Trophoblast cell (in vitro differentiated cells and primary cell): ENCODE measurements at regions not wholly inside any gene's neighbourhood (a gene's known extent, or its start where the extent isn't known, plus 50 kb on each side); places are given as distances from the start of the nearest gene placed in this dataset.
A peak's percentile ranks its signal among the peaks of the same experiment; 100 is the strongest.

Experiments used
- DNase-seq, 2 donors: peaks; one replicate each; pipeline ENCODE4 v3.0.0-alpha.2; 2016
- H2AFZ ChIP-seq: 2 replicates; pipeline ENCODE4 v1.6.1; 2013; ENCODE audit warnings: low read length, moderate library complexity, mild to moderate bottlenecking; ENCODE audit not compliant: insufficient read depth, poor library complexity
- H2AK5ac ChIP-seq: 2 replicates; pipeline ENCODE4 v1.6.1; 2013; ENCODE audit warnings: mild to moderate bottlenecking, low read length
- H2BK120ac ChIP-seq: 2 replicates; pipeline ENCODE4 v1.6.1; 2013; ENCODE audit warnings: low read length, mild to moderate bottlenecking, moderate library complexity; ENCODE audit not compliant: insufficient read depth, poor library complexity
- H2BK12ac ChIP-seq: 2 replicates; pipeline ENCODE4 v1.6.1; 2013; ENCODE audit warnings: mild to moderate bottlenecking, low read length, moderate library complexity
- H2BK5ac ChIP-seq: 2 replicates; pipeline ENCODE4 v1.6.1; 2013; ENCODE audit warnings: low read length, low read depth, moderate library complexity, mild to moderate bottlenecking; ENCODE audit not compliant: poor library complexity
- H3K14ac ChIP-seq: 2 replicates; pipeline ENCODE4 v1.6.1; 2013; ENCODE audit warnings: mild to moderate bottlenecking, low read length
- H3K18ac ChIP-seq: 2 replicates; pipeline ENCODE4 v1.6.1; 2013; ENCODE audit warnings: mild to moderate bottlenecking, low read length
- H3K23ac ChIP-seq: 2 replicates; pipeline ENCODE4 v1.6.1; 2013; ENCODE audit warnings: low read length
- H3K27ac ChIP-seq: 2 replicates; pipeline ENCODE4 v1.5.1; 2013; ENCODE audit warnings: low read depth, mild to moderate bottlenecking, inconsistent platforms, low read length, moderate library complexity
- H3K27me3 ChIP-seq: 2 replicates; pipeline ENCODE4 v1.6.1; 2013; ENCODE audit warnings: inconsistent platforms, mild to moderate bottlenecking, low read length, moderate library complexity; ENCODE audit not compliant: insufficient read depth
- H3K36me3 ChIP-seq, 2 experiments: 1 replicate in 1 of 2; 2 replicates in 1 of 2; pipeline ENCODE4 v1.6.1; 2013; ENCODE audit warnings: low read length in 2 of 2, mild to moderate bottlenecking in 2 of 2, moderate library complexity in 1 of 2; ENCODE audit not compliant: insufficient read depth in 2 of 2, control insufficient read depth in 1 of 2
- H3K4ac ChIP-seq: 2 replicates; pipeline ENCODE4 v1.6.1; 2013; ENCODE audit warnings: low read depth, mild to moderate bottlenecking, low read length, moderate library complexity
- H3K4me1 ChIP-seq, 2 experiments: 1 replicate in 1 of 2; 2 replicates in 1 of 2; pipeline ENCODE4 v1.6.1; 2013; ENCODE audit warnings: low read length in 2 of 2, mild to moderate bottlenecking in 2 of 2, moderate library complexity in 1 of 2; ENCODE audit not compliant: insufficient read depth in 2 of 2, control insufficient read depth in 1 of 2
- H3K4me2 ChIP-seq: 2 replicates; pipeline ENCODE4 v1.6.1; 2013; ENCODE audit warnings: inconsistent platforms, mild to moderate bottlenecking, low read length, moderate library complexity
- H3K4me3 ChIP-seq: 2 replicates; pipeline ENCODE4 v1.5.1; 2013; ENCODE audit warnings: mild to moderate bottlenecking, low read depth, low read length, inconsistent platforms
- H3K79me1 ChIP-seq: one replicate; pipeline ENCODE4 v1.6.1; 2013; ENCODE audit warnings: low read length
- H3K79me2 ChIP-seq: 2 replicates; pipeline ENCODE4 v1.6.1; 2013; ENCODE audit warnings: low read length, mild to moderate bottlenecking; ENCODE audit not compliant: control insufficient read depth, insufficient read depth, poor library complexity
- H3K9ac ChIP-seq: 2 replicates; pipeline ENCODE4 v1.6.1; 2013; ENCODE audit warnings: mild to moderate bottlenecking, low read length
- H3K9me3 ChIP-seq: 2 replicates; pipeline ENCODE4 v1.6.1; 2013; ENCODE audit warnings: low read depth, mild to moderate bottlenecking, control low read depth, inconsistent platforms, low read length; ENCODE audit not compliant: insufficient read depth
- H4K12ac ChIP-seq: 2 replicates; pipeline ENCODE4 v1.6.1; 2013; ENCODE audit warnings: low read depth, mild to moderate bottlenecking, low read length, moderate library complexity
- H4K8ac ChIP-seq: 2 replicates; pipeline ENCODE4 v1.6.1; 2013; ENCODE audit warnings: low read depth, mild to moderate bottlenecking, low read length, moderate library complexity
- H4K91ac ChIP-seq: one replicate; pipeline ENCODE4 v1.6.1; 2013; ENCODE audit warnings: low read depth, mild to moderate bottlenecking, low read length, moderate library complexity
- WGBS: extraction: QIAGEN DNeasy Blood & Tissue Kit; methylation state at CpG from one replicate; pipeline ENCODE4 v1.1.7; 2013; ENCODE audit warnings: missing lambda C conversion rate; ENCODE audit not compliant: insufficient read length, insufficient coverage; ENCODE audit errors: extremely low coverage; 5-methylcytosine and 5-hydroxymethylcytosine counted together

DNA sequence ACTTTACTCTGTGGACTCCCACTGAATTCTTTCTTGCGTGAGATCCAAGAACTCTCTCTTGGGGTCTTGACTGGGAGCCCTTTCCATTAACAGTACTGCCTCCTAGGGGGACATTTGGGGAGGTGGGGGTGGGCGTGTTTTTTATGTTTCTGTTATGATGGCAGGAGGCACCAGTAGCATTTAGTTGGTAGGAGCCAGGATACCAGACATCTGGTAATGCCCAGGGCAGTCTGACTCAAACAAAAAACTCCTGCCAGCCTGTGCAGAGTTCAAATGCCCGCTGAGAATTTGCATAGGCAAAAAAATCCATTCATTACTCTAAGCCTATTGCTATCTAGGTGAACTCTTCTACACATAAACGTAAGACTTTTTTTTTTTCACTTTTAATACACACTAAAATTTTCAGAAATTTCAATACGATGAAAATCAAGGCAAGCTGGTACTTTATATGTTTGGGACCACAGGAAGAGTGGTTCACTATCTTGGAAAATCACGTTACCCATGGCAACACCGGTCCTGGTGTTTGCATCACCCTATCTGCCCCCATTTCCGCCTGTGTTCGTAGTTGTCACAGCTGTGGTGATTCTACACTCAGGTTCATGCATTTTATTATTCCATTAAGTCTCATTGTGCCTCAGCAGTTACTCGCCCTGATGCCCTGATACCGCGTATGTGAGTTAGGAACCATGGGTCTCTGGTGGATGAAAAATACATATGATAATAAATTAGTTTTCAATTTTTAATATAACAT is 121.1 kb upstream of the XYLT1 start:
- H2AK5ac ChIP-seq = no peak overlapping the region

DNA sequence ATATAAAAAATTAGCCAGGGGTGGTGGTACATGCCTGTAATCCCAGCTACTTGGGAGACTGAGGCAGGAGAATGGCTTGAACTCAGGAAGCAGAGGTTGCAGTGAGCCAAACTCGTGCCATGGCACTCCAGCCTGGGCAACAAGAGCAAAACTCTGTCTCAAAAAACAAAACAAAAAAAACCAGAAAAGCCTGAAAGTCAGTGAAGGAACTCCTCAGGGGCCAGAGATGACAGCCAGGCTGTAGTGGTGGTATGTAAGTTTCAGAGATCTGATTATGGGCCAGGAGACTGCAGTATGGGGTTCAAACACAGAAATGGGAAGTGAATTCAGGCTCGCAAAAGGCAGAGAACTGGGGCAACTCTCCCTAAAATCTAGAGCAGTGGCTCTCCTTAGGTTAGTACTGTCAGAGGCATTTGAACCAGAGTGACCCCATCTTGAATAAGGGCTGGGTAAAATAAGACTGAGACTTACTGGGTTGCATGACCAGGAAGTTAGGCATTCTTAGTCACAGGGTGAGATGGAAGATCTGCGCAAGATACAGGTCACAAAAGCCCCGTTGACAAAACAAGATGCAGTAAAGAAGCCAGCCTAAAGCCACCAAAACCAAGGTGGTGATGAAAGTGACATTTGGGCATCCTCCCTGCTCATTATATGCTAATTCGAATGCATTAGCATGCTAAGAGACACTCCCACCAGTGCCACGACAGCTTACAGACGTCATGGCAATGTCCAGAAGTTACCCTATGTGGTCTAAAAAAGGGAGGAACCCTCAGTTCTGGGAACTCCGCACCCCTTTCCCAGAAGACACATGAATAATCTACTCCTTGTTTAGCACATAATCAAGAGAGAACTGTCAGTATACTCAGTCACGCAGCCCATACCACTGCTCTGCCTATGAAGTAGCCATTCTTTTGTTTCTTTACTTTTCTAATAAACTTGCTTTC is 120.2 kb upstream of the XYLT1 start:
- no peak overlapping the region for H4K12ac ChIP-seq
- no peak overlapping the region for H3K9ac ChIP-seq
- H3K4me2 ChIP-seq = no peak overlapping the region
- H3K4me1 ChIP-seq = peaks cover 4 to 8% of the 10 kb centered on the region in 2 experiments
- peak; percentile 81 to 93 for DNase-seq
- no peak overlapping the region for H3K18ac ChIP-seq
- no peak overlapping the region for H3K14ac ChIP-seq
- no peak overlapping the region for H2BK5ac ChIP-seq
- H2BK12ac ChIP-seq = no peak overlapping the region
- no peak overlapping the region for H4K91ac ChIP-seq
- H3K4me3 ChIP-seq = no peak overlapping the region
- no peak overlapping the region for H3K27ac ChIP-seq
- no peak overlapping the region for H4K8ac ChIP-seq
- H2AK5ac ChIP-seq = no peak overlapping the region
- WGBS = no CpG with 5 or more reads among the region's 9 CpGs
- no peaks in the 10 kb centered on the region for H3K79me1 ChIP-seq
- H3K23ac ChIP-seq = no peak overlapping the region
- no peak overlapping the region for H3K4ac ChIP-seq
- H3K36me3 ChIP-seq = no peaks in the 10 kb centered on the region
- no peaks in the 10 kb centered on the region for H3K9me3 ChIP-seq
- no peak overlapping the region for H2BK120ac ChIP-seq
- H2AFZ ChIP-seq = no peak overlapping the region
- H3K27me3 ChIP-seq = no peaks in the 10 kb centered on the region
- no peaks in the 10 kb centered on the region for H3K79me2 ChIP-seq

More for the DNA sequence above, 121.1 kb upstream of the XYLT1 start:
- H3K4ac ChIP-seq = no peak overlapping the region
- no peak overlapping the region for H3K18ac ChIP-seq
- no peak overlapping the region for H4K91ac ChIP-seq
- H3K36me3 ChIP-seq = no peaks in the 10 kb centered on the region
- WGBS = no CpG with 5 or more reads among the region's 12 CpGs
- H3K23ac ChIP-seq = no peak overlapping the region
- no peaks in the 10 kb centered on the region for H3K79me2 ChIP-seq
- no peak overlapping the region for H2BK12ac ChIP-seq
- H3K4me2 ChIP-seq = no peak overlapping the region
- H4K8ac ChIP-seq = no peak overlapping the region
- no peak overlapping the region for H2BK120ac ChIP-seq
- H2AFZ ChIP-seq = no peak overlapping the region
- DNase-seq = peak; percentile 87 to 92
- no peak overlapping the region for H2BK5ac ChIP-seq
- H3K27ac ChIP-seq = no peak overlapping the region
- peaks cover 4 to 8% of the 10 kb centered on the region in 2 experiments for H3K4me1 ChIP-seq
- no peak overlapping the region for H3K4me3 ChIP-seq
- H3K9ac ChIP-seq = no peak overlapping the region
- H4K12ac ChIP-seq = no peak overlapping the region
- no peaks in the 10 kb centered on the region for H3K9me3 ChIP-seq
- no peaks in the 10 kb centered on the region for H3K79me1 ChIP-seq
- no peak overlapping the region for H3K14ac ChIP-seq
- no peaks in the 10 kb centered on the region for H3K27me3 ChIP-seq

DNA sequence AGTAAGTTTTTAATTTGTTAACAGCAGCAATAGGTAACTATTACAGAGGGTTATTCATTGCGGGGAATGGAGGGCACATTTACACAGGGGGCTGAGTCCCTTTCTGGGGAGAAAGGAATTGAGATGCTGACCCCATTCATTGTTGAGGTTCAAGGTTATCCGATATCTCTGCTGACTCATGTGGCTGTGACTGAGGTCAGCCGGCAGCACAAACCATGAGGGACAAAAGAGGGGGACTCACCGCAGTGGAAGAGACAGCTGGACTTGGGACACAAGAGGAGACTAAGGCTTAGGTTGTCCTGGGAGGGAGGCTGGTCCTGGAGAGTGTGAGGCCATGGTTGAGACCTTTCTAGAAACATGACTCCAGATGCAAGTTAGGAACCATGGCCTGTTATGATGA is 119.1 kb upstream of the XYLT1 start:
- no peak overlapping the region for H3K4me3 ChIP-seq
- no peak overlapping the region for H2AK5ac ChIP-seq
- no peak for DNase-seq
- no peak overlapping the region for H3K14ac ChIP-seq
- H3K4me2 ChIP-seq = no peak overlapping the region
- no peak overlapping the region for H2AFZ ChIP-seq
- no peak overlapping the region for H2BK120ac ChIP-seq
- H3K9ac ChIP-seq = no peak overlapping the region
- H3K4ac ChIP-seq = no peak overlapping the region
- H3K79me1 ChIP-seq = no peaks in the 10 kb centered on the region
- no peak overlapping the region for H3K18ac ChIP-seq
- WGBS = no CpG with 5 or more reads among the region's 4 CpGs
- H3K79me2 ChIP-seq = no peaks in the 10 kb centered on the region
- H4K8ac ChIP-seq = no peak overlapping the region
- peak overlapping the region; percentile 24 for H4K91ac ChIP-seq
- no peaks in the 10 kb centered on the region for H3K36me3 ChIP-seq
- no peak overlapping the region for H3K27ac ChIP-seq
- no peak overlapping the region for H4K12ac ChIP-seq
- H2BK5ac ChIP-seq = no peak overlapping the region
- no peaks in the 10 kb centered on the region for H3K9me3 ChIP-seq
- no peaks in the 10 kb centered on the region for H3K27me3 ChIP-seq
- no peak overlapping the region for H2BK12ac ChIP-seq
- H3K23ac ChIP-seq = no peak overlapping the region
- H3K4me1 ChIP-seq = peaks cover 4 to 8% of the 10 kb centered on the region in 2 experiments

DNA sequence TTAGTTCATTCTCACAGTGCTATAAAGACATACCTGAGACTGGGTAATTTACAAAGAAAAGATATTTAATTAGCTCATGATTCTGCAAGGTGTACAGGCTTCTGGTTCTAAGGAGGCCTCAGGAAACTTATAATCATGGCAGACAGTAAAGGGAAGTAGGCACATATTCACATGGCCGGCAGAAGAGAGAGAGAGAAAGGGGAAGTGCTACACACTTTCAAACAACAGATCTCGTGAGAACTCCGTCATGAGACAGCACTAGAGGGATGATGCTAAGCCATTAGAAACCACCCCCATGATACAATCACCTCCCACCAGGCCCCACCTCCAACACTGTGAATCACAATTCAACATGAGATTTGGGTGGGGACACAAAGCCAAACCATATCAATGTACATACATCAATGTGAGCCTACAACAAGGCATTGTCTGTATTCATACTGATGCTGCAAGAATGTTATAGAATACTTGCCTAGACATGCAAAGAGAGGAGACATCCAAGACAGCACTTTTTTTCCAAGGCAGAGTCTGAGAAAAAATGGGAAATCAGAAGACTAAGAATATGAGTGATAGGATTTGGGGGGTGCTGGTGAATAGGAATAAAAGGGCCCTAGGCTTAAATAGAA is 114.8 kb upstream of the XYLT1 start:
- Histone ChIP-seq H4K12ac (no peak overlapping the region), H2BK12ac (no peak overlapping the region), H3K9me3 (no peaks in the 10 kb centered on the region), H4K8ac (no peak overlapping the region), H3K4me1 (peaks cover 0 to 3% of the 10 kb centered on the region in 2 experiments), H2BK120ac (no peak overlapping the region), H3K79me1 (no peaks in the 10 kb centered on the region), H3K4ac (no peak overlapping the region), H2AK5ac (no peak overlapping the region), H3K79me2 (no peaks in the 10 kb centered on the region), H3K18ac (no peak overlapping the region), H3K4me2 (no peak overlapping the region), H2AFZ (no peak overlapping the region), H3K27ac (no peak overlapping the region), H3K27me3 (no peaks in the 10 kb centered on the region), H4K91ac (no peak overlapping the region), H2BK5ac (no peak overlapping the region), H3K4me3 (no peak overlapping the region), H3K36me3 (no peaks in the 10 kb centered on the region), H3K23ac (no peak overlapping the region), H3K9ac (no peak overlapping the region), H3K14ac (no peak overlapping the region)
- no CpG with 5 or more reads among the region's 3 CpGs for WGBS
- no peak for DNase-seq
